ENCODE measurements at regions not wholly inside any gene's neighbourhood (a gene's known extent, or its start where the extent isn't known, plus 50 kb on each side); places are given as distances from the start of the nearest gene placed in this dataset.

- no peak for DNase-seq
Observed at GRCh38 chr4:16992566-16993225, 94.3 kb upstream of the LDB2 start.

- no peak for DNase-seq
Observed at GRCh38 chr4:16991450-16991849, 93.0 kb upstream of the LDB2 start.

- DNase-seq: no peak
Observed at GRCh38 chr4:16989371-16989770, 90.9 kb upstream of the LDB2 start.

GRCh38 chr4:16988814-16989213 is 90.4 kb upstream of the LDB2 start:
- no peak for DNase-seq

GRCh38 chr4:16977081-16977480 is 78.6 kb upstream of the LDB2 start:
- no peak for DNase-seq

GRCh38 chr4:16969696-16970135 is 71.3 kb upstream of the LDB2 start:
- DNase-seq: no peak

GRCh38 chr4:16967722-16968121 is 69.3 kb upstream of the LDB2 start:
- peak; percentile 62 for DNase-seq

- no peak for DNase-seq
Observed at GRCh38 chr4:16959305-16959704, 60.9 kb upstream of the LDB2 start.

GRCh38 chr4:16952896-16953630 is 54.6 kb upstream of the LDB2 start:
- no peak for DNase-seq

GRCh38 chr4:16952462-16952871 is 54.0 kb upstream of the LDB2 start:
- no peak for DNase-seq
